ENCODE measurements at regions not wholly inside any gene's neighbourhood (a gene's known extent, or its start where the extent isn't known, plus 50 kb on each side); places are given as distances from the start of the nearest gene placed in this dataset.

GRCh38 chr7:10799475-10799874 is 174.2 kb upstream of the PHF14 start:
- no peak for TF ChIP-seq CTCF (IDR thresholded peaks at IDR 0.05; ENCODE audit: insufficient read depth, low read length, poor library complexity, severe bottlenecking)
- TF ChIP-seq EZH2phosphoT487 (conservative IDR thresholded peaks at IDR 0.05; ENCODE audit: low read length): no peak
